ENCODE measurements at regions not wholly inside any gene's neighbourhood (a gene's known extent, or its start where the extent isn't known, plus 50 kb on each side); places are given as distances from the start of the nearest gene placed in this dataset.

- no TSS peak for BruUV-seq (replicated peaks)
- no peaks in the 10 kb centered on the region for H3K4me1 ChIP-seq (ENCODE audit: control insufficient read depth in 1 of 2, insufficient read depth in 2 of 2, low read length in 2 of 2)
- CTCF ChIA-PET, result no interaction called here
- ATAC-seq (no peak), DNase-seq (ENCODE audit: low read depth, low spot score) (no peak)
- H3K27ac ChIP-seq (ENCODE audit: low read depth, low read length), result no peak overlapping the region
- no peaks in the 10 kb centered on the region for H3K79me2 ChIP-seq (ENCODE audit: insufficient read depth, low read length)
- no peak overlapping the region for H2AFZ ChIP-seq (ENCODE audit: low read depth, low read length, poor library complexity, severe bottlenecking)
- H3K4me3 ChIP-seq (replicated peaks in 1 of 2; ENCODE audit: low read depth in 1 of 2, low read length in 2 of 2), result no peak overlapping the region
- intact Hi-C loops (cut with micrococcal nuclease), result no loop called here
- H3K27me3 ChIP-seq (ENCODE audit: insufficient read depth, low read length), result no peaks in the 10 kb centered on the region
- RAD21 ChIA-PET (ENCODE audit: low non-redundant PET in 1 of 2, low total read pairs in 2 of 2, uncharacterized antibody in 2 of 2, unreplicated experiment in 2 of 2), result no interaction called here
- POLR2A ChIA-PET, result no interaction called here
- no peak overlapping the region for H3K9ac ChIP-seq (ENCODE audit: low read length)
- no peaks in the 10 kb centered on the region for H3K9me2 ChIP-seq (ENCODE audit: insufficient read depth)
- TF ChIP-seq CTCF (IDR thresholded peaks at IDR 0.05 in 2 of 3, conservative IDR thresholded peaks at IDR 0.05 in 1 of 3; ENCODE audit: borderline replicate concordance in 1 of 3, insufficient read depth in 1 of 3, low read depth in 2 of 3, low read length in 2 of 3) (no peak), REST (IDR thresholded peaks at IDR 0.05; ENCODE audit: low read depth) (no peak)
- H3K4me2 ChIP-seq (ENCODE audit: low read length), result no peak overlapping the region
- H3K9me3 ChIP-seq (ENCODE audit: control insufficient read depth in 1 of 2, insufficient read depth in 1 of 2, low read depth in 1 of 2, low read length in 2 of 2), result peaks cover 3 to 5% of the 10 kb centered on the region in 2 experiments; a peak in 2 of 4 replicates
- H4K20me1 ChIP-seq (ENCODE audit: insufficient read depth), result no peaks in the 10 kb centered on the region
- H3K36me3 ChIP-seq (ENCODE audit: control insufficient read depth in 1 of 2, insufficient read depth in 2 of 2, low read length in 2 of 2), result no peaks in the 10 kb centered on the region
Measured at GRCh38 chr10:83357627-83358026, 781.7 kb upstream of the GHITM start.

- no peaks in the 10 kb centered on the region for H3K27me3 ChIP-seq (ENCODE audit: insufficient read depth, low read length)
- no peaks in the 10 kb centered on the region for H4K20me1 ChIP-seq (ENCODE audit: insufficient read depth)
- POLR2A ChIA-PET, result no interaction called here
- H3K9me3 ChIP-seq (ENCODE audit: control insufficient read depth in 1 of 2, insufficient read depth in 1 of 2, low read depth in 1 of 2, low read length in 2 of 2), result peaks cover 3 to 7% of the 10 kb centered on the region in 2 experiments; a peak in 2 of 4 replicates
- H3K9me2 ChIP-seq (ENCODE audit: insufficient read depth), result no peaks in the 10 kb centered on the region
- no TSS peak for BruUV-seq (replicated peaks)
- no peak overlapping the region for H3K27ac ChIP-seq (ENCODE audit: low read depth, low read length)
- H3K9ac ChIP-seq (ENCODE audit: low read length), result no peak overlapping the region
- no peak overlapping the region for H2AFZ ChIP-seq (ENCODE audit: low read depth, low read length, poor library complexity, severe bottlenecking)
- RAD21 ChIA-PET (ENCODE audit: low non-redundant PET in 1 of 2, low total read pairs in 2 of 2, uncharacterized antibody in 2 of 2, unreplicated experiment in 2 of 2), result no interaction called here
- CTCF ChIA-PET, result no interaction called here
- no peak overlapping the region for H3K4me3 ChIP-seq (replicated peaks in 1 of 2; ENCODE audit: low read depth in 1 of 2, low read length in 2 of 2)
- no peaks in the 10 kb centered on the region for H3K36me3 ChIP-seq (ENCODE audit: control insufficient read depth in 1 of 2, insufficient read depth in 2 of 2, low read length in 2 of 2)
- intact Hi-C loops (cut with micrococcal nuclease), result no loop called here
- no peak for TF ChIP-seq JUND (IDR thresholded peaks at IDR 0.05)
- TF ChIP-seq REST (IDR thresholded peaks at IDR 0.05; ENCODE audit: low read depth), result no peak
- DNase-seq (ENCODE audit: low read depth, low spot score) (no peak), ATAC-seq (no peak)
- H3K79me2 ChIP-seq (ENCODE audit: insufficient read depth, low read length), result no peaks in the 10 kb centered on the region
- no peaks in the 10 kb centered on the region for H3K4me1 ChIP-seq (ENCODE audit: control insufficient read depth in 1 of 2, insufficient read depth in 2 of 2, low read length in 2 of 2)
- H3K4me2 ChIP-seq (ENCODE audit: low read length), result no peak overlapping the region
Measured at GRCh38 chr10:83367036-83367435, 772.3 kb upstream of the GHITM start.

Data from HCT116 (cell line).